ENCODE measurements at regions not wholly inside any gene's neighbourhood (a gene's known extent, or its start where the extent isn't known, plus 50 kb on each side); places are given as distances from the start of the nearest gene placed in this dataset.

GRCh38 chr4:137468836-137469235 lies 63.5 kb downstream of the PCDH18 start:
- DNase-seq (ENCODE audit: low spot score) = no peak

DNA sequence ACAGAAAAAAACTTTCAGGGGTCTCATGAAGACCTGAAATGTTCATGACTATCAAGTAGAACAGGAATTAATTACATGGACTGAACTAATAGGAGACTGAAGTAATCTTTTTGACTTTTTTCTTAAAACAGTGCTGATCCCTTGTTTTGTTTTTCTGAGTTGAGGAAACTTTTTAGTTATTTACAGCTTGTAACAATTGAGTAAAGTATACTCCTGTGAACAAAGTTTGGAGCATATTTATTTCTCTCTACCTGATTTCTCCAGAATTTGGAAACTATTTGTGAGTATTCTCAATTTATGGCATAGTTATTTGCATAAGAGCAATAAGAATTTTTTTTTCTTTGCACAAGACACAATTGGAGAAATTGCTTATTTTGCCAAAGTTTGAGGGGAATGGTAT lies 64.8 kb downstream of the PCDH18 start:
- no peak for DNase-seq (ENCODE audit: low spot score)

DNA sequence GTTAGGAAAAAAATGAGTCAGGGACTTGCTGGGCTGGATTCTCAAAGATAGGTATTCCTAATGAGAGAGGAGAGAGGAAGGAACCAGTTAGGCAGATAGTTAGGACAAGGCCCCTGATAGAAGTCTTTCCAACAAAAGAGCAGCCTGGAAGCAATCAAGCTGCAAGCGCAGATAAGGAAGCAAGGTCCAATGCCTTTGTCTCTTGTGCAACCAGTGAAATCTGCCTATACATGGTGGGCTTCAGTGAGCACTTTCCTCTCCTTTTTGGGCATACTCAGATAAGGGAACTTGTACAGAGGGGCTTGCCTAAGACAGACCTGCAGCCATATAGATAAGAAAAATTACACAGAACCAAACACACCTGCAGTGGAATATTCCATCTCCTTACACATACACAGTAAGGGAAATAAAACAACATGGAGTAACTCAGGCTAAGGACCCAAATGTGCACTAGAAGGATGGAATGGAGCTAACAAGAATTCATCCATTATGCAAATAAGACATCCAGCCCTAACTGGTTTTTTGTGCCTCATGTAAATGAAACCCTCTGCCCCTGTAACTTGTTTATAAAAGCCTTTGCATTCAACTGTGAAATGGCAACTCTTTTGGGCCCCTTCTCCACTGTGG lies 68.8 kb downstream of the PCDH18 start:
- no peak for DNase-seq (ENCODE audit: low spot score)

DNA sequence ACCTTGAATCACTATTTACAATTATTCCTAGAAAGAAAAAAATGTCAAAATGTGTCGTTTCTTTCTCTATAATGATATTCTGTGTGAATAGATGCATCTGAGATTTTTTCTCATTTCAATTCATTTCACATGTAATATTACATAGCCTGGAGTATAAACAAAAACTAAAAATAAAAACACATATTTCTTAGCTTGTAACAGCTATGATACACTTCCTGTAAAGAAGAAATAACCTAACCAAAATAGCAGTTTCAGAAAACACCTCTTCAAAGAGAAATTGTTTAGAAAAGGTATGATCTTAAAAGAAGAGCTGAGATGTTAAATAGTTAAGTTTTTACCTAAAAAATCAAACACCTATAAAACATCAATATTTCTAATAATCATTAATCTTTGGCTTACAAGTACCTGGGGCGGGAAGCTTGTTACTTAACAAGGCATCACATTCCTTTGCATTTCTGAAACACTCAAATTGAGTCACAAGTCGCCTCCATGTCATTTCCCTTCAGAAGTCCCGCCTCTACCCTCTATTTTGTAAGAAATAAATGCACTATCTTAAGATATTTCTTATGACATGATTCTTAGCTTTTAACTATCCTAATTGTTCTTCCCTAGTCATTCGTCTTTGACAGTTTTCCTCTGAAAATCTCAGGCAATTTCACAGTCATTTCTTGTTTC lies 76.5 kb downstream of the PCDH18 start:
- no peak for DNase-seq (ENCODE audit: low spot score)

DNA sequence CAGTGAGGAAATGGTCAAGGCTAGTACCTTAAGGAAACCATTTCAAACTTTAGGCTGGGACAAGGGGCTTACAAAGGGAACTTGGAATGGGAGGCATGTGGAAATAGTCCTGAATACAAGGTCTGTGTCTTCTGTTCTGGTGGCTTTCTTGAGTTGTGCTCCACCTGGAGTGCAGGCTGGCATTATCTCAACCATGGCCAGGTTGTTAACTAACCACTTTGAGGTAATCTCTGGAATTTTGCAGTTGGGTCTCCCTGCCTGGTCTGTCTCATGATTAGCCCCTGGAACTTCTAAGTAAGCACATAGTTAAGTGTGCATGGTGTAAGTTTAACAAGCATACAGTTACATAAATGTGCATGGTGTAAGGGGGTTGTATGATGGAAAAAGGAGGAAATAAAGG lies 77.5 kb downstream of the PCDH18 start:
- no peak for DNase-seq (ENCODE audit: low spot score)

DNA sequence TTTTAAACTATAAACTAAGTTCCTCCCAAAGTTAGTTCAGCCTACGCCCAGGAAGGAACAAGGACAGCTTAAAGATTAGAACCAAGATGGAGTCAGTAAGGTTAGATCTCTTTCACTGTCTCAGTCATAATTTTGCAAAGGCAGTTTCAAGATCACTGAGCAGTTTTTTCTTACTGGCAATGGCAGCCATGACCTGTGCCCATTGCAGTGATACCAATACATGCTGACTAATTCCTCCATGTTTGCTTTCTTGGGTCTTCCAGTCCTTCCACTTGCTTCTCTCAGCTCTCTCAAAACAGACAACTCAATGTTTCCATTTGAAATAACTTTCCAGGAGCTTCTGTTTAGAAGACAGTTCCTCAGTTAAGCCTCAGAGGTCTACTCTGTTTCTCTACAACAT lies 79.5 kb downstream of the PCDH18 start:
- DNase-seq (ENCODE audit: low spot score) = no peak

DNA sequence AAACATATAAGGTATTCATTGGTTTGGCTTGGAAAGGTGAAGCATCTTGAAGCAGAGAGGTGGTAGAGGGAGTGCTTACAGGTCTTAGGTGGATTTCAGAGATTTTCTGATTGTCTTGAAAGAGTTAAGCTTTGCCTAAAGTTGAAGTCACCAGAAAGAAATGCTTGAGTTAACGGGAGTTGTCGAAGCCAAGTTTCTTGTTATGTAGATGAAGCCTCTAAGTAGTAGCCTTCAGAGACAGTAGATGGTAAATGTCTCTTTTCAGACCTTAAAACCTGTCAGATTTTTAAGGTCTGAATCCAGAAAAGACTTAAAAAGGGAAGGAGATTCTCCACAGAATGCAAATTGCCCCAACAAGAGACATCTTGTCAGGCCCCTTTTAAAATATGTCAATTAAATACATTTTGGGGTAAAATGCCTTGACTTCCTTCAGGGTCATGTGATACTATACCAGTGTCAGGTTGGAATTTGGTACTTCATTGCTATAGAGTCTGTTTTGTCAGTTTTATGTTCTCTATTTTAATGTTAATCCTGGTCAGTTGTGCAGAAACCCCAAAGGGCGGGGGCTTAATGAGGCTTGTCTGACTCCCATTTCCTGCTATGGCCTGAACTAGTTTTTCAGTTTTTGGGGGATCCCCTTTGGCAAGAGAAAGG lies 81.0 kb downstream of the PCDH18 start:
- no peak for DNase-seq (ENCODE audit: low spot score)

DNA sequence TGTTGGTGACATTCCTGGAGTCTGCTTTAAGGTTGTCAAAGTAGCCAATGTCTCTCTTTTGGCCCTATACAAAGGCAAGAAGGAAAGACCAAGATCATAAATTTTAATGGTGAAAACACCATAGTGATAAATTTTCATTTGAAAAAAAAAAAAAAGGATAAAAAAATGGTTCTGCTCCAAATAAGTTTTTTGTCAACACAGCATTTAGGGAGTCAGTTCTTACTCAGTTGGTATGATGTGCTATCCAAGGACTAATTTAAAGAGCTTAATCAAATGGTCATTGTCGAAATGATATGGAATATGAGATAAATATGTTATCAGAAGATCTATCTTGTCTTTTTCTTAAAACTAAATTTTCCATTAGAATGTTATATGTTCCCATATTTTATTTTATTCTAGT lies 83.9 kb downstream of the PCDH18 start:
- DNase-seq (ENCODE audit: low spot score) = no peak

DNA sequence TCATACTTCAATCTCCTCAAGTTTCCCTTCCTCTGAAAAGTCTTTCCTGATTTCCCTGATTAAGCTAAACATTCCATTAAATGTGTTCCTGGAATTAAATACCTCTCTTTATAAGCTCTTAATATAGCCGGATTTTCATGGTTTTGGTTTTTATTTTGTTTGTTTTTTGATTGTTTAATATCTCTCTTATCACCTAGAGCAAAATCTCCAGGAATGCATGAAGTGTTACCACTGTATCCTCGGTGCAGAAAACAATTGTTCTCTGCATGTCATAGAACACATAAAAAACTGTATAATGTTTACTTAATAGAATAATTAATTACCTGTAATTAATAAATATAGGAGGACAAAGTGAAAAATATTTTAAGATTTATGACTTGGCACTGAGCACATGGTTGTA lies 86.2 kb downstream of the PCDH18 start:
- DNase-seq (ENCODE audit: low spot score) = no peak

- no peak for DNase-seq (ENCODE audit: low spot score)
Measured at GRCh38 chr4:137443031-137443800, 89.1 kb downstream of the PCDH18 start.

GRCh38 chr4:137432446-137433311 lies 99.6 kb downstream of the PCDH18 start:
- no peak for DNase-seq (ENCODE audit: low spot score)

DNA sequence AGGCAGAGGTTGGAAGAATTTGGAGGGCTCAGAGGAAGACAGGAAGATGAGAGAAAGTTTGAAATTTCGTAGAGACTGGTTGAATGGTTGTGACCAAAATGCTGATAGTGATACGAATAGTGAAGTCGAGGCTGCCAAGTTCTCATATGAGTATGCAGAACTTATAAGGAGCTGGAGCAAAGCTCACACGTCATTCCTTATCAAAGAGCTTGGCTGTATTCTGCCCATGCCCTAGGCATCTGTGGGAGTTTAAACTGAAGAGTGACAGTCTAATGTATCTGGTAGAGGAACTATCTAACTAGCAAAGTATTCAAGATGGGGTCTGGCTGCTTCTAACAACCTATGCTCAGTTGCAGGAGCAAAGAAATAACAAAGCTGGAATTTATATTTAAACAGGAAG lies 102.1 kb downstream of the PCDH18 start:
- DNase-seq (ENCODE audit: low spot score) = no peak

DNA sequence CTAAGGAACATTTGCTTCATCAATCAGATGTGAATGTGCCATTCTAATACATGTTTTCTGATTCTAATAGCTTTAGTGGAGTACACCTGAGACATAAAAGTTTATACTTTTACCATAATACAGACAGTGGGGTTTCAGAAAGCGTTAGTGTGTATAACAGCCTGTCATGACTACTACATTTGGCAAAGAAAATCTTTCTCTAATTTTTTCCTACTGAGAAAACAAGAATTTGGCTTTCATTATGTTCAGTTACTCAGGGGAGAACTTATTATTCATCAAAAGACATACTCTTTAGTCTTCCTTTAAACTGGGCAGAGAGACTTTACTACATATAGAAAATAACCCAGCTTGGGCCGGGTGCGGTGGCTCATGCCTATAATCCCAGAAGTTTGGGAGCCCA lies 104.9 kb downstream of the PCDH18 start:
- no peak for DNase-seq (ENCODE audit: low spot score)

DNA sequence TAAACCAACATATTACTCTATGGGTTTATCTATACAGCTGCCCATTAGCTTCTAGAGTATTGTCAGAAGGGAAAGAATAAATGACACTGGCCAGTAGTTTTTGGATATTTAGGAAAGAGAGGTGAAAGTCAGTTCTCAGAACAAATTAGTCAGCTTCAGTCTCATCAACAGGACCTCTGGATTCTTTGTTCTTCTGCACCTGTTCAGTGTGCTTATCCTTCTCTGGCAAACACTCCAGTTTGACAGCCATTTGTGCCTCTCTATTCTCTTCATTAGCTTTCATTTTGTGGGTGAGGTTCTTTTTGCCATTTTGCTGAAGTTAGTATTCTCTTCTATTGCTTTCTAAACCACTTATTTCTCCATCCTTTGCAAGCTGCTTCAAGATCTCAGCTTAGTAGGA lies 107.0 kb downstream of the PCDH18 start:
- no peak for DNase-seq (ENCODE audit: low spot score)

DNA sequence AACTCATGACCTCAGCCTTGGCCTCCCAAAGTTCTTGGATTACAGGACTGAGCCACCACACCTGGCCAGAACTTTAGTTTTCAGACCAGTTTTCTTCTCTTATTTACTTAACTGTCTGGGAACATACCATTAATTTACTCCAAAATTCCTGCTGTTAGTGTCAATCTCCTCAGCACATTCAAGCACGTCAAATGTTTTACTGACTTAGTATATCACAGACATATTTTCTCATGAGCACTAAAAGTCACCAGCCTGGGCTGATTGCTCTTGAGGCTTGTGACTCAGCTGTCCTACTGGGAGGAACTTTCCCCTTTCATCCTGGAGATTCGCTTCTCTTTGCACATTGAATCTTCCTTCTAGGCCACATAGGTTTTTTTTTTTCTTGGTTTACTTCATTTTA lies 109.6 kb downstream of the PCDH18 start:
- DNase-seq (ENCODE audit: low spot score) = no peak

DNA sequence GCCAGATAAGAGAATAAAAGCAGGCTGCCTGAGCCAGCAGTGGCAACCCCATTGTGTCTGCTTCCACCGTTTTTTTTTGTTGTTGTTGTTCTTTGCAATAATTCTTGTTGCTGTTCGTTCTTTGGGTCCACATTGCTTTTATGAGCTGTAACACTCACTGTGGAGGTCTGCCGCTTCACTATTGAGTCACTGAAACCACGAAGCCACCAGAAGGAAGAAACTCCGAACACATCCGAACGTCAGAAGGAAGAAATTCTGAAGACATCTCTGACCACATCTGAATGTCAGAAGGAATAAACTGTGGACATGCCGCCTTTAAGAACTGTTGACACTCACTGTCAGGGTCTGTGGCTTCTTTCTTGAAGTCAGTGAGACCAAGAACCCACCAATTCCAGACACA lies 110.5 kb downstream of the PCDH18 start:
- DNase-seq (ENCODE audit: low spot score) = no peak

DNA sequence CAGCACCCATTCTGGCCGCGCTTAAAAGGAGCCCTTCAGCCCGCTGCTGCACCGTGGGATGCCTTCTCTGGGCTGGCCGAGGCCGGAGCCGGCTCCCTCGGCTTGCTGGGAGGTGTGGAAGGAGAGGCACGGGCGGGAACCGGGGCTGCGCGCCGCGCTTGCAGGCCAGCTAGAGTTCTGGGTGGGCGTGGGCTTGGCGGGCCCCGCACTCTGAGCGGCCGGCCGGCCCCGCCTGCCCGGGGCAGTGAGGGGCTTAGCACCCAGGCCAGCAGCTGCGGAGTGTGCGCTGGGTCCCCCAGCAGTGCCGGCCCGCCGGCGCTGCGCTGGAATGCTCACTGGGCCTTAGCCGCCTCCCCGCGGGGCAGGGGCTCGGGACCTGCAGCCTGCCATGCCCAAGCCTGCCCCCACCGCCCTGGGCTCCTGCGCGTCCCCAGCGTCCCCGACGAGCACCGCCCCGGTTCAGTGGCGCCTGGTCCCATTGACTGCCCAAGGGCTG lies 111.3 kb downstream of the PCDH18 start:
- DNase-seq (ENCODE audit: low spot score) = no peak

DNA sequence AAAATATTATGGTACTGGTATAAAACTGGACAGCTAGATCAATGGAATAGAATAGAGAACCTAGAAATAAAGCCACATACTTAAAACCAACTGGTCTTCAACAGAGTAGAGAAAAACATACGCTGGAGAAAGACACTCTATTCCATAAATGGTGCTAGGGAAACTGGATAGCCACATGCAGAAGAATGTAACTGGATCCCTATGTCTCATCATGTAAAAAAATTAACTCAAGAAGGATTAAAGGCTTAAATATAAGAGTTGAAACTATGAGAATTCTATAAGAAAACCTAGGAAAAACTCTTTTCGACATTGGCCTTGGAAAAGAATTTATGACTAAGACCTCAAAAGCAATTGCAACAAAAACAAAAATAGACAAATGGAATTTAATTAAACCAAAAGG lies 114.6 kb downstream of the PCDH18 start:
- no peak for DNase-seq (ENCODE audit: low spot score)

DNA sequence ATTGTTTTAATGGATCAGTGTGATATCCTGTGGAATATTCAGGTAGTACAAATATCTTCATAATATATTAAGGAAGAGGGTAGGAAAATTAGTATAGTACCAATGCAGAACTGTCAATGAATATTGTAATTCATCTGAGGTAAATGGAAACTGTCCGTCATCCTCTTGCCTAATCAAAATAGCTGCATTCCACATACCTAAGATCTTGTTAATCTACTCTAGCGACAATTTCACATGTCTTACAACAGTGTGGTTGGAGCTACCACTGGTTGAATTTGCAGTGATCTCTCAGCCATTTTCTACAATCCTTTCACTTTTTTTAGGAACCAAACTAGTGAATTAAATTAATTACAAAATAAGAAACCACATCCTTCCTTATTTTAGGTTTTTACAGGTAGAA lies 117.5 kb downstream of the PCDH18 start:
- no peak for DNase-seq (ENCODE audit: low spot score)

DNA sequence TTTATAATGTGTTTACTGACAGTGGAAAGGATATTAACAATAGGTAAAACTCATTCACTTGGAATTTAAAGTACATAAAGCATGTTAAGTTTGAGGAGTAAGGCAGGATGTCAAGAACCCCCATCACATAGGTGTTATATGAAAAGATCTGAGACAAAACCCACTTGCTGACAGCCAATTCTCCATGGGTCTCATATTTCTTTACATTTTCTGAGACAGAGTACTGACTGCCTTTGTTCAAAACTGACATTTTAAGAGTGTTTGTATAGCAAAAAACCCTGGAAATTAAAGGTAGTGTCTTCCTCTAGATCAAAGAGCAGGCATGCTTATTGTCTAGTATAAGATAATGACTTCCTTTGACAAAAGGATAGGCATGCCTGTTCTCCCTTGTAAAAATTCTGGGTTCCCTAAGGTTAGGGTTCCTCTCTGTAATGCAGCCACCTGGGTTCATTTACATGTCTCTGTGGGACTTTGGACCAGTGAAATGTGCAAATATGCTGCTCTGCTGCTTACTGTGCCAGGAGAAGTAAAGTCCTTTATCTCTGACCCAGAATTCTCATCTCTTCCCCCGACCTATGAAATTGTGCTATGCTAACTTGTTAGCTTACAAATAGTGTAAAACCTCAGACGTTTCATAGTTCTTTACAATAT lies 123.6 kb downstream of the PCDH18 start:
- no peak for DNase-seq (ENCODE audit: low spot score)
